Breast epithelium (tissue), 4 donors: ENCODE measurements at regions not wholly inside any gene's neighbourhood (a gene's known extent, or its start where the extent isn't known, plus 50 kb on each side); places are given as distances from the start of the nearest gene placed in this dataset.
"Not testable (repeated sequence)": the region's sequence is repeated elsewhere in the genome, so short reads cannot be mapped to it uniquely, and the experiment has no call there.

Source experiments
- DNase-seq, 2 donors: peaks; one replicate each; pipeline ENCODE4 v3.0.0-alpha.2; 2019; ENCODE audit warnings: low spot score in 2 of 2
- H3K27ac ChIP-seq, 2 donors: fragments of 200-600 bp; sonication (generic) in 1 of 2; one replicate each; pipeline ENCODE4 v1.5.1; 2016 to 2019; ENCODE audit warnings: mild to moderate bottlenecking in 1 of 2
- H3K27me3 ChIP-seq, 2 donors: fragments of 200-600 bp; sonication (generic) in 1 of 2; one replicate each; pipeline versions ENCODE4 v1.5.1 to v1.6.0; 2017 to 2019; ENCODE audit warnings: control low read depth in 1 of 2, mild to moderate bottlenecking in 1 of 2
- H3K36me3 ChIP-seq: fragments of 200-600 bp; one replicate; pipeline ENCODE4 v1.5.1; 2019
- H3K4me1 ChIP-seq, 2 donors: fragments of 200-600 bp; sonication (generic); one replicate each; pipeline ENCODE4 v1.5.1; 2016 to 2019; ENCODE audit warnings: control low read depth in 1 of 2
- H3K4me3 ChIP-seq, 3 donors: fragments of 200-600 bp; sonication (generic); 1 replicate in 2 of 3; 2 replicates in 1 of 3; pipeline ENCODE4 v1.5.1; 2016 to 2019; ENCODE audit warnings: mild to moderate bottlenecking in 3 of 3, moderate library complexity in 2 of 3
- H3K9me3 ChIP-seq, 2 donors: fragments of 200-600 bp; sonication (generic) in 1 of 2; one replicate each; pipeline ENCODE4 v1.5.1; 2016 to 2019; ENCODE audit warnings: control low read depth in 1 of 2
- CTCF ChIP-seq, 3 donors: fragments of 450-650 bp; IDR thresholded peaks; one replicate each; pipeline ENCODE4 v1.5.1; 2016 to 2017; ENCODE audit warnings: antibody characterized with exemption in 3 of 3, mild to moderate bottlenecking in 3 of 3, moderate library complexity in 3 of 3
- POLR2A ChIP-seq: fragments of 450-650 bp; IDR thresholded peaks from one replicate; pipeline ENCODE4 v1.6.1; 2016; ENCODE audit warnings: antibody characterized with exemption, mild to moderate bottlenecking, moderate library complexity
- POLR2AphosphoS5 ChIP-seq, 3 donors: sonication (generic); formaldehyde crosslinking; IDR thresholded peaks; one replicate each; pipeline ENCODE4 v1.6.1; 2017; ENCODE audit warnings: antibody characterized with exemption in 3 of 3
- intact Hi-C: fragments of 100-400 bp; cut with DNase I; formaldehyde crosslinking; loops from one replicate; pipeline ENCODE4 v1.15.1; 2023; ENCODE audit warnings: low total_unique reads

- Histone ChIP-seq H3K4me1 (no peaks in the 10 kb centered on the region), H3K36me3 (no peaks in the 10 kb centered on the region), H3K9me3 (no peaks in the 10 kb centered on the region), H3K4me3 (no peak overlapping the region), H3K27me3 (no peaks in the 10 kb centered on the region), H3K27ac (no peak overlapping the region)
- intact Hi-C loops = no loop called here
- no peak for TF ChIP-seq POLR2AphosphoS5 (IDR thresholded peaks at IDR 0.05)
- no peak for TF ChIP-seq CTCF (IDR thresholded peaks at IDR 0.05)
- no peak for TF ChIP-seq POLR2A
- no peak for DNase-seq
Observed at GRCh38 chr2:63743982-63744966, 97.4 kb upstream of the UGP2 start.

- DNase-seq, intact Hi-C loops, H3K27ac ChIP-seq, H3K36me3 ChIP-seq, H3K4me3 ChIP-seq, H3K4me1 ChIP-seq, H3K9me3 ChIP-seq, H3K27me3 ChIP-seq: not testable (repeated sequence)
Observed at GRCh38 chr2:63746548-63746947, 95.1 kb upstream of the UGP2 start.

GRCh38 chr2:63751901-63752300 is 89.8 kb upstream of the UGP2 start:
- Histone ChIP-seq H3K27ac (no peak overlapping the region), H3K4me3 (no peak overlapping the region), H3K27me3 (no peaks in the 10 kb centered on the region), H3K36me3 (no peaks in the 10 kb centered on the region), H3K4me1 (no peaks in the 10 kb centered on the region), H3K9me3 (no peaks in the 10 kb centered on the region)
- no peak for DNase-seq
- intact Hi-C loops = no loop called here
- TF ChIP-seq CTCF (IDR thresholded peaks at IDR 0.05) (no peak), POLR2A (no peak), POLR2AphosphoS5 (IDR thresholded peaks at IDR 0.05) (no peak)

GRCh38 chr2:63755216-63755615 is 86.5 kb upstream of the UGP2 start:
- intact Hi-C loops = no loop called here
- Histone ChIP-seq H3K36me3 (no peaks in the 10 kb centered on the region), H3K4me3 (no peak overlapping the region), H3K4me1 (no peaks in the 10 kb centered on the region), H3K27me3 (no peaks in the 10 kb centered on the region), H3K9me3 (no peaks in the 10 kb centered on the region), H3K27ac (no peak overlapping the region)
- TF ChIP-seq POLR2A (no peak), POLR2AphosphoS5 (IDR thresholded peaks at IDR 0.05) (no peak), CTCF (IDR thresholded peaks at IDR 0.05) (no peak)
- no peak for DNase-seq

- Histone ChIP-seq H3K4me1 (no peaks in the 10 kb centered on the region), H3K36me3 (no peaks in the 10 kb centered on the region), H3K4me3 (no peak overlapping the region), H3K9me3 (no peaks in the 10 kb centered on the region), H3K27me3 (no peaks in the 10 kb centered on the region), H3K27ac (no peak overlapping the region)
- DNase-seq = no peak
- intact Hi-C loops = no loop called here
- TF ChIP-seq CTCF (IDR thresholded peaks at IDR 0.05) = no peak
- TF ChIP-seq POLR2A = no peak
- no peak for TF ChIP-seq POLR2AphosphoS5 (IDR thresholded peaks at IDR 0.05)
Observed at GRCh38 chr2:63755965-63756364, 85.7 kb upstream of the UGP2 start.
